ENCODE measurements at regions not wholly inside any gene's neighbourhood (a gene's known extent, or its start where the extent isn't known, plus 50 kb on each side); places are given as distances from the start of the nearest gene placed in this dataset.

- Histone ChIP-seq H4K20me1 (ENCODE audit: insufficient read depth) (no peaks in the 10 kb centered on the region), H3K9ac (ENCODE audit: low read length) (no peak overlapping the region), H3K9me3 (ENCODE audit: control insufficient read depth in 1 of 2, insufficient read depth in 1 of 2, low read depth in 1 of 2, low read length in 2 of 2) (no peaks in the 10 kb centered on the region), H3K27ac (ENCODE audit: low read depth, low read length) (no peak overlapping the region), H3K79me2 (ENCODE audit: insufficient read depth, low read length) (no peaks in the 10 kb centered on the region), H3K27me3 (ENCODE audit: insufficient read depth, low read length) (no peaks in the 10 kb centered on the region), H3K4me3 (replicated peaks in 1 of 2; ENCODE audit: low read depth in 1 of 2, low read length in 2 of 2) (no peak overlapping the region), H3K4me2 (ENCODE audit: low read length) (no peak overlapping the region), H3K36me3 (ENCODE audit: control insufficient read depth in 1 of 2, insufficient read depth in 2 of 2, low read length in 2 of 2) (no peaks in the 10 kb centered on the region), H3K9me2 (ENCODE audit: insufficient read depth) (no peaks in the 10 kb centered on the region), H2AFZ (ENCODE audit: low read depth, low read length, poor library complexity, severe bottlenecking) (no peak overlapping the region), H3K4me1 (ENCODE audit: control insufficient read depth in 1 of 2, insufficient read depth in 2 of 2, low read length in 2 of 2) (no peaks in the 10 kb centered on the region)
- ATAC-seq (no peak), DNase-seq (ENCODE audit: low read depth, low spot score) (no peak)
- CTCF ChIA-PET = no interaction called here
- intact Hi-C loops (cut with micrococcal nuclease) = no loop called here
- no peak for TF ChIP-seq SIN3A (IDR thresholded peaks at IDR 0.05; ENCODE audit: low read depth)
- TF ChIP-seq ATF3 (IDR thresholded peaks at IDR 0.05) = no peak
- TF ChIP-seq RAD21 (IDR thresholded peaks at IDR 0.05; ENCODE audit: low read depth) = no peak
- no peak for TF ChIP-seq ZBTB33 (IDR thresholded peaks at IDR 0.05; ENCODE audit: extremely low read depth, insufficient replicate concordance, low read length)
- no peak for TF ChIP-seq CTCF (IDR thresholded peaks at IDR 0.05 in 2 of 3, conservative IDR thresholded peaks at IDR 0.05 in 1 of 3; ENCODE audit: borderline replicate concordance in 1 of 3, insufficient read depth in 1 of 3, low read depth in 2 of 3, low read length in 2 of 3)
- RAD21 ChIA-PET (ENCODE audit: low non-redundant PET in 1 of 2, low total read pairs in 2 of 2, uncharacterized antibody in 2 of 2, unreplicated experiment in 2 of 2) = no interaction called here
- no TSS peak for BruUV-seq (replicated peaks)
- POLR2A ChIA-PET = no interaction called here
Observed at GRCh38 chrX:23223169-23223568, 111.5 kb upstream of the PTCHD1 start.
